AG10803 (cell line): ENCODE measurements at regions not wholly inside any gene's neighbourhood (a gene's known extent, or its start where the extent isn't known, plus 50 kb on each side); places are given as distances from the start of the nearest gene placed in this dataset.
"Not testable (repeated sequence)": the region's sequence is repeated elsewhere in the genome, so short reads cannot be mapped to it uniquely, and the experiment has no call there.

Source experiments
- DNase-seq: peaks from one replicate; pipeline ENCODE4 v3.0.0; 2010; ENCODE audit warnings: low read depth
- H3K4me3 ChIP-seq: 2 replicates; pipeline ENCODE4 v1.5.1; 2011; ENCODE audit warnings: mild to moderate bottlenecking, low read length, control low read depth
- TF ChIP-seq, protein P1 (sequence below): conservative IDR thresholded peaks from 2 replicates; pipeline ENCODE4 v1.5.1; 2011; ENCODE audit warnings: mild to moderate bottlenecking, low read length, control low read depth, inconsistent platforms

GRCh38 chr9:135360617-135361016, 119.0 kb upstream of the PPP1R26 start:
- no peak for DNase-seq
- no peak overlapping the region for H3K4me3 ChIP-seq
- TF ChIP-seq, protein P1, sequence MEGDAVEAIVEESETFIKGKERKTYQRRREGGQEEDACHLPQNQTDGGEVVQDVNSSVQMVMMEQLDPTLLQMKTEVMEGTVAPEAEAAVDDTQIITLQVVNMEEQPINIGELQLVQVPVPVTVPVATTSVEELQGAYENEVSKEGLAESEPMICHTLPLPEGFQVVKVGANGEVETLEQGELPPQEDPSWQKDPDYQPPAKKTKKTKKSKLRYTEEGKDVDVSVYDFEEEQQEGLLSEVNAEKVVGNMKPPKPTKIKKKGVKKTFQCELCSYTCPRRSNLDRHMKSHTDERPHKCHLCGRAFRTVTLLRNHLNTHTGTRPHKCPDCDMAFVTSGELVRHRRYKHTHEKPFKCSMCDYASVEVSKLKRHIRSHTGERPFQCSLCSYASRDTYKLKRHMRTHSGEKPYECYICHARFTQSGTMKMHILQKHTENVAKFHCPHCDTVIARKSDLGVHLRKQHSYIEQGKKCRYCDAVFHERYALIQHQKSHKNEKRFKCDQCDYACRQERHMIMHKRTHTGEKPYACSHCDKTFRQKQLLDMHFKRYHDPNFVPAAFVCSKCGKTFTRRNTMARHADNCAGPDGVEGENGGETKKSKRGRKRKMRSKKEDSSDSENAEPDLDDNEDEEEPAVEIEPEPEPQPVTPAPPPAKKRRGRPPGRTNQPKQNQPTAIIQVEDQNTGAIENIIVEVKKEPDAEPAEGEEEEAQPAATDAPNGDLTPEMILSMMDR = no peak

DNA sequence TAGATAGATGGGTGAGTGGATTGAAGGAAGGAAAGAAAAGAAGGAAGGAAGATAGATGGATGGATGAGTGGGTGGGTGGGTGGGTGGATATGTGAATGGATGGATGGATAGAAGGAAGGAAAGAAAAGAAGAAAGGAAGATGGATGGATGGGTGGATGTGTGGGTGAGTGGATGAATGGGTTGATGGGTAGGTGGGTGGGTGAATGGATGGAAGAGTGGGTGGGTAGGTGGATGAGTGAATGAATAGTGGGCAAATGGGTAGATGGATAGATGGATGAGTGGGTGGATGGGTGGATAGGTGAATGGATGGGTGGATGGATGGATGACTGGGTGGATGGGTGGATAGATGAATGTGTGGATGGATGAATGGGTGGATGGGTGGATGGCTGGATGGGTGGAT, 117.9 kb upstream of the PPP1R26 start:
- not testable (repeated sequence) for DNase-seq, H3K4me3 ChIP-seq

- H3K4me3 ChIP-seq = no peak overlapping the region
- no peak for DNase-seq
- TF ChIP-seq, protein P1 = no peak
Measured at GRCh38 chr9:135363596-135363995, 116.0 kb upstream of the PPP1R26 start.

GRCh38 chr9:135365013-135365768, 114.4 kb upstream of the PPP1R26 start:
- TF ChIP-seq, protein P1 = no peak
- DNase-seq = no peak
- no peak overlapping the region for H3K4me3 ChIP-seq

- DNase-seq = no peak
- TF ChIP-seq, protein P1 = no peak
- H3K4me3 ChIP-seq = no peak overlapping the region
Measured at GRCh38 chr9:135366104-135366503, 113.5 kb upstream of the PPP1R26 start.

DNA sequence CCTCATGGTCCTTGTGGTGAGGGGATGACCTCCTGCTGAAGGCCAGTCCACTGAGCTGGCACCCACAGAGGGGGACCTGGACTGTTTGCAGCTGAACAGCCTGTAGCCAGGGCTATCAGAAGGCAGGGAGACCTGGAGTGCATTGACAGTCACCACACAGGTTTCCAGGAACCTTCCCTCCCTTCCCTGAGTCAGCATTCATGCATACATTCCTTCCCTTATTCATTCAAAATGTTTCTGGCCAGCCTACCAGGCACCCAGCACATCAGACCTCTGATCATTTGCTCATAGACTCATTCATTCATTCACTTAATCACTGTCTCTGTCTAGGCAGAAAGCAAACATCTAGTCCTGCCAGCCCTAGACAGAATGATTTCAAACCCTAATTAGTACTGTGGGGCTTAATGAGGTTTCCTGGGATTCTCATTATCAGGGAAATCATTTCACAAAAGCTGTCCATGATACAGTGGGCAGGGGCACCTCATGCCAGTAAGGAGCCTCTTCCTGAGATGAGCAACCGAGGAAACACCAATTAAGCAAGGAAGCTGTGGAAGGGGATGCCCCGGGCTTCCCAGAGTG, 110.1 kb upstream of the PPP1R26 start:
- TF ChIP-seq, protein P1 = no peak
- no peak overlapping the region for H3K4me3 ChIP-seq
- no peak for DNase-seq

GRCh38 chr9:135370411-135371375, 108.9 kb upstream of the PPP1R26 start:
- TF ChIP-seq, protein P1 = no peak
- no peak for DNase-seq
- no peak overlapping the region for H3K4me3 ChIP-seq
